MM.1S (cell line): ENCODE measurements at regions not wholly inside any gene's neighbourhood (a gene's known extent, or its start where the extent isn't known, plus 50 kb on each side); places are given as distances from the start of the nearest gene placed in this dataset.

ENCODE experiments used
- DNase-seq: peaks from one replicate; pipeline ENCODE4 v3.0.0-alpha.2; 2015
- H2AFZ ChIP-seq: fragments of 300-600 bp; sonication (generic); 2 replicates; pipeline ENCODE4 v1.6.0; 2016; ENCODE audit warnings: antibody characterized with exemption, low read length
- H3F3A ChIP-seq: fragments of 300-600 bp; sonication (generic); 2 replicates; pipeline ENCODE4 v1.6.1; 2016; ENCODE audit warnings: mild to moderate bottlenecking, antibody characterized with exemption, low read length, moderate library complexity, mixed read lengths; ENCODE audit not compliant: insufficient read depth
- H3K27ac ChIP-seq: fragments of 300-600 bp; sonication (generic); 2 replicates; pipeline ENCODE4 v1.5.1; 2016; ENCODE audit warnings: mild to moderate bottlenecking, low read length
- H3K27me3 ChIP-seq: fragments of 300-600 bp; sonication (generic); replicated peaks from 2 replicates; pipeline ENCODE4 v1.6.0; 2016; ENCODE audit warnings: low read length; ENCODE audit not compliant: insufficient read depth
- H3K36me3 ChIP-seq: fragments of 300-600 bp; sonication (generic); replicated peaks from 2 replicates; pipeline ENCODE4 v1.6.1; 2016; ENCODE audit warnings: mild to moderate bottlenecking, low read length, mixed read lengths; ENCODE audit not compliant: insufficient read depth
- H3K4me1 ChIP-seq: fragments of 300-600 bp; sonication (generic); 2 replicates; pipeline ENCODE4 v1.6.1; 2016; ENCODE audit warnings: low read length, mixed read lengths
- H3K4me2 ChIP-seq: fragments of 300-600 bp; sonication (generic); 2 replicates; pipeline ENCODE4 v1.6.0; 2016; ENCODE audit warnings: low read depth, low read length
- H3K4me3 ChIP-seq: fragments of 300-600 bp; sonication (generic); 2 replicates; pipeline ENCODE4 v1.5.1; 2016; ENCODE audit warnings: low read length, mixed read lengths
- H3K79me2 ChIP-seq: fragments of 300-600 bp; sonication (generic); 2 replicates; pipeline ENCODE4 v1.6.1; 2016; ENCODE audit warnings: mixed run types, low read length, mixed read lengths
- H3K9ac ChIP-seq: fragments of 300-600 bp; sonication (generic); 2 replicates; pipeline ENCODE4 v1.6.1; 2016; ENCODE audit warnings: low read length, mixed read lengths
- H3K9me2 ChIP-seq: fragments of 300-600 bp; sonication (generic); replicated peaks from 2 replicates; pipeline ENCODE4 v1.6.1; 2016; ENCODE audit warnings: mild to moderate bottlenecking, low read length, mixed read lengths; ENCODE audit not compliant: insufficient read depth
- H3K9me3 ChIP-seq: fragments of 300-600 bp; sonication (generic); replicated peaks from 2 replicates; pipeline ENCODE4 v1.6.1; 2016; ENCODE audit warnings: mild to moderate bottlenecking, low read length, mixed read lengths; ENCODE audit not compliant: insufficient read depth
- H4K20me1 ChIP-seq: fragments of 300-600 bp; sonication (generic); 2 replicates; pipeline ENCODE4 v1.6.1; 2016; ENCODE audit warnings: mild to moderate bottlenecking, low read length, moderate library complexity, mixed read lengths; ENCODE audit not compliant: insufficient read depth
- EZH2 ChIP-seq: fragments of 300-600 bp; sonication (generic); optimal IDR thresholded peaks from 2 replicates; pipeline ENCODE3; 2017; ENCODE audit warnings: low read depth, mild to moderate bottlenecking, antibody characterized with exemption, low read length, mixed read lengths
- EZH2phosphoT487 ChIP-seq: fragments of 300-600 bp; sonication (generic); IDR thresholded peaks from 2 replicates; pipeline ENCODE4 v1.6.1; 2018; ENCODE audit warnings: antibody characterized with exemption, low read length
- TF ChIP-seq, protein P1 (sequence below): fragments of 300-600 bp; sonication (generic); IDR thresholded peaks from 2 replicates; pipeline ENCODE4 v1.5.1; 2016; ENCODE audit warnings: antibody characterized with exemption, low read length, mixed read lengths

DNA sequence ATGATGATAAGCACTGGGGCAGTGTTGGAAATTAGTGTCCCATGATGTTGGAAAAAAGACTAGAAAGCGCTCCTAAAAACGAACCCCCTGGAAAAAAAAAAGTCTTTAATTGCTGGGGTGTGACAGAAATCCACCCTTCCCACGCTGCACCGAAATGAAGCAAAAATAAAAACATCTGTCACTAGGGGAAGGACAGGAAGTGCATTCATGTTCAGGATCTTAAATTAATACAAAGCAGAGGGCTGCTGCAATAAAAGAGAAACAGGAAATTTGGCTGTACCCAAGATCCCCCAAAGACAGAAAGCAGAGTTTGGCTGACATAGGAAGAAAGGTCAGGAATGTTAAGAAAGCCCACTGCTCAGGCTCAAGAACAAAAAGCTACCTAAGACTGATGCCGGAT is 333.9 kb downstream of the TBC1D32 start:
- Histone ChIP-seq H3K9ac (no peak overlapping the region), H3K79me2 (no peaks in the 10 kb centered on the region), H3K4me3 (no peak overlapping the region), H3F3A (no peaks in the 10 kb centered on the region), H3K27me3 (no peaks in the 10 kb centered on the region), H3K4me1 (no peaks in the 10 kb centered on the region), H3K4me2 (no peak overlapping the region), H3K36me3 (no peaks in the 10 kb centered on the region), H2AFZ (no peak overlapping the region), H3K27ac (no peak overlapping the region), H3K9me2 (no peaks in the 10 kb centered on the region), H4K20me1 (no peaks in the 10 kb centered on the region), H3K9me3 (no peaks in the 10 kb centered on the region)
- TF ChIP-seq EZH2phosphoT487 (no peak), EZH2 (no peak)
- TF ChIP-seq, protein P1, sequence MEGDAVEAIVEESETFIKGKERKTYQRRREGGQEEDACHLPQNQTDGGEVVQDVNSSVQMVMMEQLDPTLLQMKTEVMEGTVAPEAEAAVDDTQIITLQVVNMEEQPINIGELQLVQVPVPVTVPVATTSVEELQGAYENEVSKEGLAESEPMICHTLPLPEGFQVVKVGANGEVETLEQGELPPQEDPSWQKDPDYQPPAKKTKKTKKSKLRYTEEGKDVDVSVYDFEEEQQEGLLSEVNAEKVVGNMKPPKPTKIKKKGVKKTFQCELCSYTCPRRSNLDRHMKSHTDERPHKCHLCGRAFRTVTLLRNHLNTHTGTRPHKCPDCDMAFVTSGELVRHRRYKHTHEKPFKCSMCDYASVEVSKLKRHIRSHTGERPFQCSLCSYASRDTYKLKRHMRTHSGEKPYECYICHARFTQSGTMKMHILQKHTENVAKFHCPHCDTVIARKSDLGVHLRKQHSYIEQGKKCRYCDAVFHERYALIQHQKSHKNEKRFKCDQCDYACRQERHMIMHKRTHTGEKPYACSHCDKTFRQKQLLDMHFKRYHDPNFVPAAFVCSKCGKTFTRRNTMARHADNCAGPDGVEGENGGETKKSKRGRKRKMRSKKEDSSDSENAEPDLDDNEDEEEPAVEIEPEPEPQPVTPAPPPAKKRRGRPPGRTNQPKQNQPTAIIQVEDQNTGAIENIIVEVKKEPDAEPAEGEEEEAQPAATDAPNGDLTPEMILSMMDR: no peak
- no peak for DNase-seq

DNA sequence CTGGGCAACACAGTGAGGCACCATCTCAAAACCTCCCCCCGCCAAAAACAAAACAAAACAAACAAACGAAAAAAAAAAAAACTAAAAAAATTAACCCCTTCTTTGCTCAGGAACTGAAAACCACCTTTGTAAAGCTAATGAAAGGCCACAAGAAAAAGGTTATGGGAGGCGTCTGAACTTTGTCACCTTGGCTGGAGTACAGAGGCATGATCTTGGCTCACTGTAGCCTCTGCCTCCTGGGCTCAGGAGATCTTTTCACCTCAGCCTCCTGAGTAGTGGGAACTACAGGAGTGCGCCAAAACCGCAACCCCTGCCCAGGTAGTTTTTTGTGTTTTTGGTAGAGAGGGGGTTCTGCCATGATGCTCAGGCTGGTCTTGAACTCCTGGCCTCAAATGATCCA is 337.9 kb downstream of the TBC1D32 start:
- no peaks in the 10 kb centered on the region for H3F3A ChIP-seq
- TF ChIP-seq, protein P1: no peak
- TF ChIP-seq EZH2phosphoT487 (no peak), EZH2 (no peak)
- no peak overlapping the region for H2AFZ ChIP-seq

DNA sequence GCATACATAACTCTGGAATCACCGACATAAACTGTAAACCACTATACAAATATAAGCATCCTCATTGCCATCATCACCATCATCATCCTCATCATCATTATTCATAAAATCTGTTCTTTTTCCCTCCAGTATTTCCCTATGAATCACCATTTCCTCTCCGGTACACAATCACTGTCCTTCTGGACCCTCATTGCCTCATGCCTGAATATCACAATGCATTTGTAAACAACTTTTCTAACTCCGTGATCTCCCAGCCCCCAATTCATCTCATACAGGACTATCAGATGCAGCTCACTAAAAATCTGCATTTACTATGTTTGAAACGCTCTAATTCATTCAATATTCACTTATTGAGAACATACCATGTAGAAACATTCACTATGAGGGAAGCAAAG is 339.7 kb downstream of the TBC1D32 start:
- H3F3A ChIP-seq: no peaks in the 10 kb centered on the region
- H3K36me3 ChIP-seq: no peaks in the 10 kb centered on the region
- H3K27me3 ChIP-seq: no peaks in the 10 kb centered on the region
- H3K4me3 ChIP-seq: no peak overlapping the region
- H3K9me2 ChIP-seq: no peaks in the 10 kb centered on the region
- H3K9ac ChIP-seq: no peak overlapping the region
- TF ChIP-seq, protein P1: no peak
- TF ChIP-seq EZH2 (no peak), EZH2phosphoT487 (no peak)
- no peak for DNase-seq
- no peaks in the 10 kb centered on the region for H3K9me3 ChIP-seq
- H3K4me2 ChIP-seq: no peak overlapping the region
- H3K27ac ChIP-seq: no peak overlapping the region
- no peak overlapping the region for H2AFZ ChIP-seq
- H4K20me1 ChIP-seq: no peaks in the 10 kb centered on the region
- H3K79me2 ChIP-seq: no peaks in the 10 kb centered on the region
- H3K4me1 ChIP-seq: no peaks in the 10 kb centered on the region

More for the DNA sequence above, 337.9 kb downstream of the TBC1D32 start:
- Histone ChIP-seq H3K9me2 (no peaks in the 10 kb centered on the region), H3K4me3 (no peak overlapping the region), H3K79me2 (no peaks in the 10 kb centered on the region), H3K9me3 (no peaks in the 10 kb centered on the region), H3K36me3 (no peaks in the 10 kb centered on the region), H3K4me1 (no peaks in the 10 kb centered on the region), H3K27ac (no peak overlapping the region), H4K20me1 (no peaks in the 10 kb centered on the region), H3K9ac (no peak overlapping the region), H3K27me3 (no peaks in the 10 kb centered on the region), H3K4me2 (no peak overlapping the region)
- no peak for DNase-seq
